SK-N-SH (cell line): ENCODE measurements at regions not wholly inside any gene's neighbourhood (a gene's known extent, or its start where the extent isn't known, plus 50 kb on each side); places are given as distances from the start of the nearest gene placed in this dataset.
"Not testable (repeated sequence)": the region's sequence is repeated elsewhere in the genome, so short reads cannot be mapped to it uniquely, and the experiment has no call there.

Experiments used
- CTCF ChIA-PET: fragments of 300-600, 350-600 bp; formaldehyde crosslinking; extraction: SDS; loops from one replicate; lab custom pipeline; 2021; lab: Yijun Ruan, JAX
- POLR2A ChIA-PET: fragments of 350-600 bp; sonication (Branson Sonifier 250); formaldehyde crosslinking; extraction: SDS; loops from one replicate; lab custom pipeline; 2020; ENCODE audit warnings: antibody characterized with exemption, inconsistent platforms; lab: Yijun Ruan, JAX
- DNase-seq: peaks from one replicate; pipeline ENCODE4 v3.0.0; 2012
- H2AFZ ChIP-seq: fragments of 200-600 bp; sonication (generic); 2 replicates; pipeline ENCODE4 v1.8.1; 2016; ENCODE audit warnings: antibody characterized with exemption, mild to moderate bottlenecking, low read depth
- H3F3A ChIP-seq: fragments of 200-600 bp; sonication (generic); replicated peaks from 2 replicates; pipeline ENCODE3; 2016; ENCODE audit warnings: antibody characterized with exemption, mild to moderate bottlenecking; ENCODE audit not compliant: insufficient read depth
- H3K27ac ChIP-seq, 2 experiments: fragments of 200-500 bp in 1 of 2; fragments of 200-600 bp in 1 of 2; sonication (Bioruptor generic) in 1 of 2; sonication (generic), shearing (Covaris generic) in 1 of 2; 2 replicates each; pipeline versions ENCODE4 v1.5.1 to v1.6.1; 2014 to 2016; ENCODE audit warnings: low read depth in 2 of 2, inconsistent platforms in 1 of 2, low read length in 1 of 2, mild to moderate bottlenecking in 1 of 2, mixed read lengths in 1 of 2
- H3K27me3 ChIP-seq: fragments of 200-600 bp; sonication (generic), shearing (Covaris generic); 2 replicates; pipeline ENCODE4 v1.6.1; 2016; ENCODE audit warnings: mixed run types; ENCODE audit not compliant: insufficient read depth
- H3K36me3 ChIP-seq, 2 experiments: fragments of 200-500 bp in 1 of 2; fragments of 200-600 bp in 1 of 2; sonication (Bioruptor generic) in 1 of 2; sonication (generic) in 1 of 2; replicated peaks in 1 of 2; 2 replicates each; pipeline versions ENCODE3 to v1.5.1; 2014 to 2016; ENCODE audit warnings: low read length in 1 of 2, mild to moderate bottlenecking in 1 of 2; ENCODE audit not compliant: insufficient read depth in 2 of 2, control insufficient read depth in 1 of 2
- H3K4me1 ChIP-seq, 2 experiments: fragments of 200-500 bp in 1 of 2; fragments of 200-600 bp in 1 of 2; sonication (Bioruptor generic) in 1 of 2; sonication (generic), shearing (Covaris generic) in 1 of 2; 2 replicates each; pipeline versions ENCODE4 v1.5.1 to v1.6.1; 2014 to 2016; ENCODE audit warnings: low read depth in 1 of 2, low read length in 1 of 2, mixed run types in 1 of 2; ENCODE audit not compliant: insufficient read depth in 2 of 2, control insufficient read depth in 1 of 2
- H3K4me2 ChIP-seq: fragments of 200-600 bp; sonication (generic), shearing (Covaris generic); 2 replicates; pipeline ENCODE4 v1.6.1; 2017; ENCODE audit warnings: mixed run types
- H3K4me3 ChIP-seq, 2 experiments: fragments of 200-500 bp in 1 of 2; fragments of 200-600 bp in 1 of 2; sonication (Bioruptor generic) in 1 of 2; sonication (generic), shearing (Covaris generic) in 1 of 2; 2 replicates each; pipeline versions ENCODE4 v1.5.1 to v1.8.1; 2014 to 2016; ENCODE audit warnings: low read depth in 2 of 2, inconsistent platforms in 1 of 2, low read length in 1 of 2, mild to moderate bottlenecking in 1 of 2, mixed read lengths in 1 of 2, moderate library complexity in 1 of 2
- H3K79me2 ChIP-seq: fragments of 200-600 bp; sonication (generic); 2 replicates; pipeline ENCODE4 v1.8.1; 2017; ENCODE audit warnings: mild to moderate bottlenecking; ENCODE audit not compliant: insufficient read depth
- H3K9ac ChIP-seq: fragments of 200-600 bp; sonication (generic); 2 replicates; pipeline ENCODE4 v1.6.1; 2017; ENCODE audit warnings: mixed run types
- H3K9me2 ChIP-seq: fragments of 200-600 bp; sonication (generic); 2 replicates; pipeline ENCODE4 v1.6.1; 2017; ENCODE audit warnings: mixed run types
- H3K9me3 ChIP-seq: fragments of 200-600 bp; sonication (generic); 2 replicates; pipeline ENCODE4 v1.6.1; 2017; ENCODE audit warnings: mixed run types, mild to moderate bottlenecking, moderate library complexity
- H4K20me1 ChIP-seq: fragments of 200-600 bp; sonication (generic); 2 replicates; pipeline ENCODE4 v1.6.1; 2017; ENCODE audit warnings: mild to moderate bottlenecking, mixed run types; ENCODE audit not compliant: insufficient read depth
- CHD2 ChIP-seq: fragments of 150-350 bp; IDR thresholded peaks from 2 replicates; pipeline ENCODE4 v1.6.1; 2018; ENCODE audit warnings: low read length; ENCODE audit not compliant: partially characterized antibody
- ELF1 ChIP-seq: IDR thresholded peaks from 2 replicates; pipeline ENCODE4 v1.4.0; 2012
- FOSL2 ChIP-seq: IDR thresholded peaks from 2 replicates; pipeline ENCODE4 v1.4.0; 2012; ENCODE audit warnings: low read depth, mild to moderate bottlenecking, moderate library complexity, borderline replicate concordance
- FOXJ3 ChIP-seq: sonication (generic); formaldehyde crosslinking; IDR thresholded peaks from 2 replicates; pipeline ENCODE4 v1.5.1; 2020; ENCODE audit warnings: mild to moderate bottlenecking, missing genetic modification reagents
- GATA2 ChIP-seq: sonication (generic); formaldehyde crosslinking; IDR thresholded peaks from 2 replicates; pipeline ENCODE4 v1.5.0; 2020; ENCODE audit warnings: mild to moderate bottlenecking, missing genetic modification reagents
- JUND ChIP-seq: IDR thresholded peaks from 2 replicates; pipeline ENCODE4 v1.4.0; 2012
- NRF1 ChIP-seq: IDR thresholded peaks from 2 replicates; pipeline ENCODE4 v1.6.1; 2012; ENCODE audit warnings: low read depth, mild to moderate bottlenecking, low read length
- RAD21 ChIP-seq: IDR thresholded peaks from 2 replicates; pipeline ENCODE4 v1.6.1; 2012; ENCODE audit warnings: mild to moderate bottlenecking, low read length
- RCOR1 ChIP-seq: fragments of 150-350 bp; IDR thresholded peaks from 2 replicates; pipeline ENCODE4 v1.6.1; 2017; ENCODE audit warnings: antibody characterized with exemption, low read length
- RXRA ChIP-seq: IDR thresholded peaks from 2 replicates; pipeline ENCODE4 v1.4.0; 2012; ENCODE audit warnings: low read depth, mild to moderate bottlenecking, borderline replicate concordance
- SMC3 ChIP-seq: IDR thresholded peaks from 2 replicates; pipeline ENCODE4 v1.6.1; 2012; ENCODE audit warnings: low read depth, low read length, improper control_type of control experiment
- TEAD4 ChIP-seq: IDR thresholded peaks from 2 replicates; pipeline ENCODE4 v1.4.0; 2012; ENCODE audit warnings: mild to moderate bottlenecking, borderline replicate concordance; ENCODE audit not compliant: insufficient read depth
- WGBS: methylation state at CpG from one replicate; pipeline ENCODE4 v1.1.6; 2017; ENCODE audit warnings: low lambda C conversion rate; 5-methylcytosine and 5-hydroxymethylcytosine counted together
- TF ChIP-seq, protein P1 (sequence below): IDR thresholded peaks from 2 replicates; pipeline ENCODE4 v1.4.0; 2012; ENCODE audit warnings: low read depth, borderline replicate concordance
- TF ChIP-seq, protein P2 (sequence below): fragments of 150-350 bp; IDR thresholded peaks from 2 replicates; pipeline ENCODE4 v1.6.1; 2017; ENCODE audit warnings: antibody characterized with exemption, low read length, low read depth, borderline replicate concordance

GRCh38 chr1:117300183-117300582, 67.1 kb upstream of the MAN1A2 start:
- H3K27me3 ChIP-seq, H3K36me3 ChIP-seq, H4K20me1 ChIP-seq, DNase-seq, H3K4me1 ChIP-seq, H3K9me3 ChIP-seq, POLR2A ChIA-PET, CTCF ChIA-PET, H3F3A ChIP-seq, H3K27ac ChIP-seq, H3K4me3 ChIP-seq, H3K9me2 ChIP-seq, H3K4me2 ChIP-seq, H3K79me2 ChIP-seq, H3K9ac ChIP-seq, H2AFZ ChIP-seq: not testable (repeated sequence)
- WGBS = 68% methylated on average over 6 of the region's 6 CpGs

DNA sequence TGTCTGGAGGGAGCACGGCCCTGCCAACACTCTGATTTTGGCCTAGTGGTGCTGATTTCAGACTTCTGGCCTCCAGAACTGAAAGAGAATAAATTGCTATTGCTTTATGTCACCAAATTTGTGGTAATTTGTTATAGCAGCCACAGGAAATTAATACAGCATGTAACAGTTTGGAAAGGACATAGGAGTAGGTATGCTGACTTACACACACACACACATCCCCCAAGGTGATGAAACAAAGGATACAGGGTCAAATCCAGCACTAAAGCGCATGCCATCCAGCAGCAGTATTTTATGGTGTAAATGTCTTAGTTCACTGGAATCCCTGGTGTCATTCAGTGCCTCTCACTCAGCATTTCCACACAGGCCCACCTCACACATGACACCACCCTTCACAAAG, 72.2 kb upstream of the MAN1A2 start:
- Histone ChIP-seq H3K9me3 (no peaks in the 10 kb centered on the region), H3K4me3 (no peak overlapping the region), H3K9ac (no peak overlapping the region), H3K27me3 (0 out of 2 replicates have a peak, but pooled peaks cover 1% of the 10 kb centered on the region), H3K79me2 (no peaks in the 10 kb centered on the region), H3K36me3 (no peaks in the 10 kb centered on the region), H3K9me2 (no peaks in the 10 kb centered on the region), H3K4me2 (no peak overlapping the region), H4K20me1 (no peaks in the 10 kb centered on the region), H3F3A (no peaks in the 10 kb centered on the region), H2AFZ (no peak overlapping the region), H3K27ac (no peak overlapping the region), H3K4me1 (no peaks in the 10 kb centered on the region; a peak in 1 of 4 replicates)
- POLR2A ChIA-PET = no interaction called here
- 63% methylated on average over 2 of the region's 2 CpGs for WGBS
- DNase-seq = no peak
- TF ChIP-seq SMC3 (no peak), RCOR1 (no peak), FOXJ3 (CRISPR knock-in tag) (no peak), CHD2 (no peak), RAD21 (no peak), RXRA (no peak), NRF1 (no peak), GATA2 (no peak), TEAD4 (no peak), JUND (no peak)
- TF ChIP-seq, protein P1, sequence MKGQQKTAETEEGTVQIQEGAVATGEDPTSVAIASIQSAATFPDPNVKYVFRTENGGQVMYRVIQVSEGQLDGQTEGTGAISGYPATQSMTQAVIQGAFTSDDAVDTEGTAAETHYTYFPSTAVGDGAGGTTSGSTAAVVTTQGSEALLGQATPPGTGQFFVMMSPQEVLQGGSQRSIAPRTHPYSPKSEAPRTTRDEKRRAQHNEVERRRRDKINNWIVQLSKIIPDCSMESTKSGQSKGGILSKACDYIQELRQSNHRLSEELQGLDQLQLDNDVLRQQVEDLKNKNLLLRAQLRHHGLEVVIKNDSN = no peak
- TF ChIP-seq, protein P2, sequence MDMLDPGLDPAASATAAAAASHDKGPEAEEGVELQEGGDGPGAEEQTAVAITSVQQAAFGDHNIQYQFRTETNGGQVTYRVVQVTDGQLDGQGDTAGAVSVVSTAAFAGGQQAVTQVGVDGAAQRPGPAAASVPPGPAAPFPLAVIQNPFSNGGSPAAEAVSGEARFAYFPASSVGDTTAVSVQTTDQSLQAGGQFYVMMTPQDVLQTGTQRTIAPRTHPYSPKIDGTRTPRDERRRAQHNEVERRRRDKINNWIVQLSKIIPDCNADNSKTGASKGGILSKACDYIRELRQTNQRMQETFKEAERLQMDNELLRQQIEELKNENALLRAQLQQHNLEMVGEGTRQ = no peak
- CTCF ChIA-PET = interaction anchor here (1.0 to 2.9 kb wide), 2 partner anchors 11 to 47 kb away, joined by 3 to 12 read pairs; no protein-coding TSS in a partner anchor

GRCh38 chr1:117290890-117291289, 76.4 kb upstream of the MAN1A2 start:
- Histone ChIP-seq H3K36me3 (no peaks in the 10 kb centered on the region), H3K27ac (no peak overlapping the region), H3K9me3 (no peaks in the 10 kb centered on the region), H3K4me2 (no peak overlapping the region), H3K9ac (no peak overlapping the region), H4K20me1 (no peaks in the 10 kb centered on the region), H3K4me1 (no peaks in the 10 kb centered on the region; a peak in 1 of 4 replicates), H3K4me3 (no peak overlapping the region), H3K9me2 (no peaks in the 10 kb centered on the region), H3F3A (no peaks in the 10 kb centered on the region), H3K79me2 (no peaks in the 10 kb centered on the region), H2AFZ (no peak overlapping the region), H3K27me3 (0 out of 2 replicates have a peak, but pooled peaks cover 6% of the 10 kb centered on the region)
- CTCF ChIA-PET = interaction anchor here (1.0 to 1.5 kb wide), 2 partner anchors 163 to 223 kb away, joined by 3 to 6 read pairs; no protein-coding TSS in a partner anchor
- TF ChIP-seq ELF1 (no peak), FOSL2 (0 out of 2 replicates have a peak, but pooled peaks have one; percentile 3)
- no peak for DNase-seq
- POLR2A ChIA-PET = no interaction called here
